IMR-90 (cell line): ENCODE measurements at regions not wholly inside any gene's neighbourhood (a gene's known extent, or its start where the extent isn't known, plus 50 kb on each side); places are given as distances from the start of the nearest gene placed in this dataset.

ENCODE experiments used
- ATAC-seq: fragments of 200-7000 bp; cut with Tn5 transposase; 2 replicates; pipeline ENCODE4 v1.9.1; 2020; ENCODE audit warnings: low read depth, mild to moderate bottlenecking, moderate library complexity
- BruUV-seq: library from RNA; stranded (reverse); fragments of 400-500 nt; replicated peaks from 2 replicates; lab custom pipeline; 2021; lab: Mats Ljungman, UMichigan
- CTCF ChIA-PET: fragments of 300-600 bp; formaldehyde crosslinking; extraction: SDS; loops from one replicate; lab custom pipeline; 2021; ENCODE audit warnings: antibody characterized with exemption; lab: Yijun Ruan, JAX
- POLR2A ChIA-PET: fragments of 300-600 bp; sonication (Branson Sonifier 250); formaldehyde crosslinking; loops from one replicate; lab custom pipeline; 2022; ENCODE audit warnings: antibody characterized with exemption; ENCODE audit not compliant: unreplicated experiment; lab: Charles Lee
- DNase-seq: peaks from one replicate; pipeline ENCODE4 v3.0.0; 2013
- H2AFZ ChIP-seq: replicated peaks from 2 replicates; pipeline ENCODE3; 2013; ENCODE audit warnings: low read length, mild to moderate bottlenecking; ENCODE audit not compliant: poor library complexity
- H2AK5ac ChIP-seq: 2 replicates; pipeline ENCODE4 v1.6.1; 2013; ENCODE audit warnings: low read depth, low read length, inconsistent platforms
- H2AK9ac ChIP-seq: replicated peaks from 2 replicates; pipeline ENCODE3; 2013; ENCODE audit warnings: mild to moderate bottlenecking, low read depth, low read length, moderate library complexity; ENCODE audit not compliant: poor library complexity
- H2BK120ac ChIP-seq: 2 replicates; pipeline ENCODE4 v1.6.1; 2013; ENCODE audit warnings: low read depth, low read length, inconsistent platforms
- H2BK15ac ChIP-seq: 3 replicates; pipeline ENCODE4 v1.6.1; 2013; ENCODE audit warnings: low read depth, low read length, inconsistent platforms
- H2BK20ac ChIP-seq: 2 replicates; pipeline ENCODE4 v1.6.1; 2013; ENCODE audit warnings: low read depth, mild to moderate bottlenecking, inconsistent platforms, low read length, moderate library complexity
- H2BK5ac ChIP-seq: 2 replicates; pipeline ENCODE4 v1.6.1; 2013; ENCODE audit warnings: mild to moderate bottlenecking, low read depth, low read length, inconsistent platforms; ENCODE audit not compliant: poor library complexity, severe bottlenecking
- H3K14ac ChIP-seq: replicated peaks from 2 replicates; pipeline ENCODE4 v1.6.1; 2013; ENCODE audit warnings: low read depth, low read length, inconsistent platforms
- H3K18ac ChIP-seq: 2 replicates; pipeline ENCODE4 v1.6.1; 2013; ENCODE audit warnings: low read depth, low read length, control low read depth
- H3K23ac ChIP-seq: 2 replicates; pipeline ENCODE4 v1.6.1; 2013; ENCODE audit warnings: low read depth, low read length, inconsistent platforms
- H3K27ac ChIP-seq: 2 replicates; pipeline ENCODE4 v1.5.1; 2013; ENCODE audit warnings: mild to moderate bottlenecking, control low read depth, low read length; ENCODE audit not compliant: insufficient read depth
- H3K27me3 ChIP-seq: 2 replicates; pipeline ENCODE4 v1.6.1; 2013; ENCODE audit warnings: low read length; ENCODE audit not compliant: control insufficient read depth, insufficient read depth
- H3K36me3 ChIP-seq: 2 replicates; pipeline ENCODE4 v1.6.1; 2013; ENCODE audit warnings: low read length, mixed read lengths; ENCODE audit not compliant: control insufficient read depth, insufficient read depth
- H3K4ac ChIP-seq: 2 replicates; pipeline ENCODE4 v1.6.1; 2013; ENCODE audit warnings: low read depth, low read length, inconsistent platforms
- H3K4me1 ChIP-seq: 2 replicates; pipeline ENCODE4 v1.6.1; 2013; ENCODE audit warnings: low read length, mixed read lengths; ENCODE audit not compliant: control insufficient read depth, insufficient read depth
- H3K4me2 ChIP-seq: 2 replicates; pipeline ENCODE4 v1.6.1; 2013; ENCODE audit warnings: low read depth, mild to moderate bottlenecking, control low read depth, low read length, moderate library complexity
- H3K4me3 ChIP-seq: 2 replicates; pipeline ENCODE4 v1.5.1; 2013; ENCODE audit warnings: low read depth, mild to moderate bottlenecking, control low read depth, low read length, moderate library complexity; ENCODE audit not compliant: insufficient read depth
- H3K56ac ChIP-seq: 2 replicates; pipeline ENCODE4 v1.6.1; 2013; ENCODE audit warnings: low read length, inconsistent platforms; ENCODE audit not compliant: insufficient read depth; ENCODE audit errors: extremely low read depth
- H3K79me1 ChIP-seq, 2 experiments: 2 replicates each; pipeline ENCODE4 v1.6.1; 2013; ENCODE audit warnings: low read length in 2 of 2, inconsistent platforms in 1 of 2, low read depth in 1 of 2
- H3K9ac ChIP-seq: 2 replicates; pipeline ENCODE4 v1.6.1; 2013; ENCODE audit warnings: low read depth, low read length, control low read depth
- H3K9me1 ChIP-seq: 2 replicates; pipeline ENCODE4 v1.6.1; 2013; ENCODE audit warnings: low read length, inconsistent platforms; ENCODE audit not compliant: insufficient read depth
- H3K9me3 ChIP-seq: 2 replicates; pipeline ENCODE4 v1.6.1; 2013; ENCODE audit warnings: low read length; ENCODE audit not compliant: control insufficient read depth, insufficient read depth
- H4K20me1 ChIP-seq: 2 replicates; pipeline ENCODE4 v1.6.1; 2013; ENCODE audit warnings: low read length, inconsistent platforms; ENCODE audit not compliant: insufficient read depth
- H4K5ac ChIP-seq: 2 replicates; pipeline ENCODE4 v1.6.1; 2013; ENCODE audit warnings: mild to moderate bottlenecking, low read depth, low read length, control low read depth
- H4K8ac ChIP-seq, 2 experiments: 2 replicates each; pipeline ENCODE4 v1.6.1; 2013; ENCODE audit warnings: low read depth in 2 of 2, low read length in 2 of 2, control low read depth in 1 of 2, inconsistent platforms in 1 of 2
- H4K91ac ChIP-seq: 2 replicates; pipeline ENCODE4 v1.6.1; 2013; ENCODE audit warnings: low read depth, low read length, inconsistent platforms; ENCODE audit not compliant: insufficient read depth
- BHLHE40 ChIP-seq: fragments of 150-350 bp; IDR thresholded peaks from 2 replicates; pipeline ENCODE4 v1.6.1; 2016; ENCODE audit warnings: mild to moderate bottlenecking, low read depth, low read length
- CEBPB ChIP-seq: IDR thresholded peaks from 2 replicates; pipeline ENCODE4 v1.6.1; 2012; ENCODE audit warnings: low read depth, low read length, improper control_type of control experiment
- FOS ChIP-seq: fragments of 150-350 bp; IDR thresholded peaks from 2 replicates; pipeline ENCODE4 v1.6.1; 2016; ENCODE audit warnings: low read depth, low read length
- MAZ ChIP-seq: IDR thresholded peaks from 2 replicates; pipeline ENCODE4 v1.6.1; 2012; ENCODE audit warnings: low read depth, mild to moderate bottlenecking, low read length, improper control_type of control experiment, moderate library complexity, borderline replicate concordance
- MXI1 ChIP-seq: IDR thresholded peaks from 2 replicates; pipeline ENCODE4 v1.6.1; 2012; ENCODE audit warnings: low read depth, mild to moderate bottlenecking, low read length, moderate library complexity, borderline replicate concordance
- POLR2A ChIP-seq: IDR thresholded peaks from 2 replicates; pipeline ENCODE4 v1.6.1; 2012; ENCODE audit warnings: mild to moderate bottlenecking, low read depth, low read length
- SMC3 ChIP-seq: fragments of 150-350 bp; IDR thresholded peaks from 2 replicates; pipeline ENCODE4 v1.6.1; 2016; ENCODE audit warnings: low read depth, mild to moderate bottlenecking, antibody characterized with exemption, low read length, moderate library complexity
- WGBS, 2 experiments: methylation state at CpG; one replicate each; pipeline versions ENCODE4 v1.1.5 to v1.1.7; 2013; ENCODE audit warnings: missing lambda C conversion rate in 2 of 2; ENCODE audit not compliant: insufficient read length in 1 of 2; ENCODE audit errors: extremely low coverage in 2 of 2; 5-methylcytosine and 5-hydroxymethylcytosine counted together
- dilution Hi-C: fragments of 300-500 bp; cut with HindIII; formaldehyde crosslinking; loops from one replicate; pipeline ENCODE4 v1.14.3; 2018; ENCODE audit warnings: low sequenced_read_pairs; ENCODE audit not compliant: unreplicated experiment
- in situ Hi-C: fragments of 300-500 bp; cut with MboI; formaldehyde crosslinking; loops from 3 replicates; pipeline ENCODE4 v1.14.3; 2019; ENCODE audit warnings: low sequenced_read_pairs, inconsistent platforms, mixed read lengths
- intact Hi-C: fragments of 100-400 bp; cut with micrococcal nuclease; formaldehyde crosslinking; loops from 2 replicates; pipeline ENCODE4 v1.10.0; 2022
- TF ChIP-seq, protein P1 (sequence below): fragments of 150-350 bp; IDR thresholded peaks from 2 replicates; pipeline ENCODE4 v1.6.1; 2016; ENCODE audit warnings: low read depth, mild to moderate bottlenecking, low read length, moderate library complexity, borderline replicate concordance
- TF ChIP-seq, protein P2 (sequence below): fragments of 150-350 bp; IDR thresholded peaks from 2 replicates; pipeline ENCODE4 v1.6.1; 2017; ENCODE audit warnings: mild to moderate bottlenecking, antibody characterized with exemption, low read length, low read depth

DNA sequence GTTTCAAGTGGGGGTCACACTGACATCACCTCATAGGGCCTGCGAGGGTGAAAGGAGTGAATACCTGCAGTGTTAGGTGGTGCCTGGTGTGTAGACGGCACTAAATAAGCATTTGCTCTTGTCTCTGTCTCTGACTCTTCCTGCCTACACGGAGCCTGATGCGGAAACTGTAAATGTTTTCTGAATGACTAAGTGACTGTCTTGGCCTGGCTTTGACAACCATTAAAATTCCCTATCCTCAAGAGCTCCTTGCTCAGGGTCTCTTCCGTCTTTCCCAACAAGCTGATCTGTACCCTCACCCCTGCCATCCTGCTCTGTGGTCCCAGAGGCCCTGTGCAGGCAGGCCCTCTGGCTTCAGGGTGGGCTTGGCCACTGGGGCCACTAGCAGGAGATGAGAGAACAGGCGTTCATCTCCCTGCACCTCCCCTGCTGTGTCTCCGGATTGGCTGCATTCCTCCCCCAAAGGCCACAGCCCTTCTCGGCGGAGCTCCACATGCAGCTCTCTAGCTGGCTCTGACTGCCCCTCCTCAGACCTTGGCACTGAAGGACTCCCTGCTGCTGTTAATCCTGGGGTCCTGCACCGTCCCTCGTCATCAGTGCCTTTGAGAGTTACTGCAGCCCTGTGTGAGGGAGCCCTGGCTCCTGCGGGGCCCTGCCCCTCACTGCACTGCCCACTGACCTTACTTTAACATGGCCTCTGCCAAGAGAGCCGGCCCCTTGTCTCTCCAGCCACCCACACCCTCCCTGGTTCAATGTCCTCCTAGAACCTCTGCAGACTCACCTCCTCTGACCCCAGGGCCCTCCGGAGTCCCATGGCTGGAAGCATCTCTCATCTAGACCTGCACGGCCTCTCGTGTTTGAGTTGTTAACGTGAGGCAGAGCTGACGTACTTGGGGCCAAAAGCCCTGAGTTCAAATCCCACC, 211.1 kb downstream of the MATN1 start (continued):
- TF ChIP-seq, protein P1, sequence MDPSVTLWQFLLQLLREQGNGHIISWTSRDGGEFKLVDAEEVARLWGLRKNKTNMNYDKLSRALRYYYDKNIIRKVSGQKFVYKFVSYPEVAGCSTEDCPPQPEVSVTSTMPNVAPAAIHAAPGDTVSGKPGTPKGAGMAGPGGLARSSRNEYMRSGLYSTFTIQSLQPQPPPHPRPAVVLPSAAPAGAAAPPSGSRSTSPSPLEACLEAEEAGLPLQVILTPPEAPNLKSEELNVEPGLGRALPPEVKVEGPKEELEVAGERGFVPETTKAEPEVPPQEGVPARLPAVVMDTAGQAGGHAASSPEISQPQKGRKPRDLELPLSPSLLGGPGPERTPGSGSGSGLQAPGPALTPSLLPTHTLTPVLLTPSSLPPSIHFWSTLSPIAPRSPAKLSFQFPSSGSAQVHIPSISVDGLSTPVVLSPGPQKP: no peak

DNA sequence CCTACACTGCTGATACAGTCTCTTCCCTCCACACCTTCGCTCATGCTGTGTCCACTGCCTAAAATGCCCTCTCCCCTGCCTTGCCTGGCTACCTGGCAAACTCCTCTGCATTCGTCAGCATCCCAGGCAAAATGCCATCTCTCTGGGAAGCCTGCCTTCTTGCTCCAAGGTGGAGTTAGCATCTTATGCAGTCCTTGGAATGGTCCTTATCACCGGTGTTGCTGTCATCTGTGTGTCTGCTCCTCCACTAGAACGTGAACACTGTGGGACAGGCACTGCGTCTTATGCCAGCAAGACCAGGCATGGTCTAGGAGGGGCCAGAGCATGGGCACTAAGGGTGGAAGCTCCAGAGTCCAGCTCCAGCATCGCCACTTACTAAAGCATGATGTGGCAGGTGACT, 211.8 kb downstream of the MATN1 start:
- no peaks in the 10 kb centered on the region for H4K20me1 ChIP-seq
- TF ChIP-seq, protein P1: no peak
- TF ChIP-seq POLR2A: no peak
- no peak for TF ChIP-seq CEBPB
- no peak for TF ChIP-seq SMC3
- TF ChIP-seq MXI1: no peak
- TF ChIP-seq, protein P2, sequence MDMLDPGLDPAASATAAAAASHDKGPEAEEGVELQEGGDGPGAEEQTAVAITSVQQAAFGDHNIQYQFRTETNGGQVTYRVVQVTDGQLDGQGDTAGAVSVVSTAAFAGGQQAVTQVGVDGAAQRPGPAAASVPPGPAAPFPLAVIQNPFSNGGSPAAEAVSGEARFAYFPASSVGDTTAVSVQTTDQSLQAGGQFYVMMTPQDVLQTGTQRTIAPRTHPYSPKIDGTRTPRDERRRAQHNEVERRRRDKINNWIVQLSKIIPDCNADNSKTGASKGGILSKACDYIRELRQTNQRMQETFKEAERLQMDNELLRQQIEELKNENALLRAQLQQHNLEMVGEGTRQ: no peak
- TF ChIP-seq BHLHE40: no peak
- TF ChIP-seq FOS: no peak
- no peak for TF ChIP-seq MAZ
- no peak overlapping the region for H3K4me2 ChIP-seq
- 61% methylated on average over 4 of the region's 6 CpGs; no CpG with 5 or more reads in 1 of the 2 experiments for WGBS, 2 experiments
- POLR2A ChIA-PET: no interaction called here
- no peaks in the 10 kb centered on the region for H3K36me3 ChIP-seq
- no peak overlapping the region for H3K27ac ChIP-seq
- no peak overlapping the region for H2AK9ac ChIP-seq
- no peak overlapping the region for H2BK15ac ChIP-seq
- H2BK20ac ChIP-seq: no peak overlapping the region
- no peak overlapping the region for H3K18ac ChIP-seq
- no peaks in the 10 kb centered on the region for H3K4me1 ChIP-seq
- no peak overlapping the region for H4K91ac ChIP-seq
- H2BK5ac ChIP-seq: no peak overlapping the region
- H3K56ac ChIP-seq: no peak overlapping the region
- CTCF ChIA-PET: no interaction called here
- no peaks in the 10 kb centered on the region for H3K79me1 ChIP-seq
- ATAC-seq (no peak), DNase-seq (no peak)
- no peaks in the 10 kb centered on the region for H3K9me3 ChIP-seq
- no peak overlapping the region for H4K5ac ChIP-seq
- H3K9ac ChIP-seq: no peak overlapping the region
- H3K4me3 ChIP-seq: no peak overlapping the region
- no peak overlapping the region for H2AFZ ChIP-seq
- H3K23ac ChIP-seq: no peak overlapping the region
- in situ Hi-C loops: no loop called here
- H3K4ac ChIP-seq: no peak overlapping the region
- no peaks in the 10 kb centered on the region for H3K9me1 ChIP-seq
- H4K8ac ChIP-seq: no peak overlapping the region
- H3K27me3 ChIP-seq: no peaks in the 10 kb centered on the region
- intact Hi-C loops: no loop called here
- no TSS peak for BruUV-seq
- dilution Hi-C loops: no loop called here
- H3K14ac ChIP-seq: no peak overlapping the region
- H2AK5ac ChIP-seq: no peak overlapping the region
- H2BK120ac ChIP-seq: no peak overlapping the region
